ENCODE measurements at regions not wholly inside any gene's neighbourhood (a gene's known extent, or its start where the extent isn't known, plus 50 kb on each side); places are given as distances from the start of the nearest gene placed in this dataset.

DNA sequence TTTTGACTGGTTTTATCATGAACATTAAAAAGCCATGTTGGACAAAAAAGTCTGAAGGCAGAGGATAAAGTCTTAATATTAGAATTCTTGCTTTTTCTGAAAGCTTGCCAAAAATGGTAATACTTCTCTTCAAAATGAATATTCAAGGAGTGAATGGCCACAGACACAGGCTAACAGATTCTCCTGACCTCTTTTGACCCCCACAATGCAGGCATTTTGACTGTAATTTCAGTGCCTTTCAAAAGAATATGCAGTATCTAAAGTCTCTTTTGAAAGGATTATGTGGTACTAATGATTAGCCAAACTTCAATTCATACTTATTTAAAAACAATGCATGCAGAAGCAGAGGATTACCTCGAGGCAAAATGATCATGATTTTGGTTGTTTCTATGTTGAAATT, 557.8 kb upstream of the GCFC2 start:
- TF ChIP-seq EZH2phosphoT487 (IDR thresholded peaks at IDR 0.05; ENCODE audit: low read length) (no peak), EZH2 (optimal IDR thresholded peaks at IDR 0.05; ENCODE audit: low read depth, low read length) (no peak)
- TF ChIP-seq, protein P1, sequence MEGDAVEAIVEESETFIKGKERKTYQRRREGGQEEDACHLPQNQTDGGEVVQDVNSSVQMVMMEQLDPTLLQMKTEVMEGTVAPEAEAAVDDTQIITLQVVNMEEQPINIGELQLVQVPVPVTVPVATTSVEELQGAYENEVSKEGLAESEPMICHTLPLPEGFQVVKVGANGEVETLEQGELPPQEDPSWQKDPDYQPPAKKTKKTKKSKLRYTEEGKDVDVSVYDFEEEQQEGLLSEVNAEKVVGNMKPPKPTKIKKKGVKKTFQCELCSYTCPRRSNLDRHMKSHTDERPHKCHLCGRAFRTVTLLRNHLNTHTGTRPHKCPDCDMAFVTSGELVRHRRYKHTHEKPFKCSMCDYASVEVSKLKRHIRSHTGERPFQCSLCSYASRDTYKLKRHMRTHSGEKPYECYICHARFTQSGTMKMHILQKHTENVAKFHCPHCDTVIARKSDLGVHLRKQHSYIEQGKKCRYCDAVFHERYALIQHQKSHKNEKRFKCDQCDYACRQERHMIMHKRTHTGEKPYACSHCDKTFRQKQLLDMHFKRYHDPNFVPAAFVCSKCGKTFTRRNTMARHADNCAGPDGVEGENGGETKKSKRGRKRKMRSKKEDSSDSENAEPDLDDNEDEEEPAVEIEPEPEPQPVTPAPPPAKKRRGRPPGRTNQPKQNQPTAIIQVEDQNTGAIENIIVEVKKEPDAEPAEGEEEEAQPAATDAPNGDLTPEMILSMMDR (IDR thresholded peaks at IDR 0.05; ENCODE audit: low read length), result no peak
- Histone ChIP-seq H3F3A (ENCODE audit: insufficient read depth, low read length) (no peaks in the 10 kb centered on the region), H3K27me3 (replicated peaks; ENCODE audit: insufficient read depth, low read length) (no peaks in the 10 kb centered on the region), H3K9ac (ENCODE audit: low read length) (no peak overlapping the region), H2AFZ (ENCODE audit: low read length) (no peak overlapping the region), H3K36me3 (replicated peaks; ENCODE audit: insufficient read depth, low read length) (no peaks in the 10 kb centered on the region), H3K27ac (ENCODE audit: low read length) (no peak overlapping the region), H4K20me1 (ENCODE audit: insufficient read depth, low read length) (no peaks in the 10 kb centered on the region), H3K4me1 (ENCODE audit: low read length) (no peaks in the 10 kb centered on the region), H3K79me2 (ENCODE audit: low read length) (no peaks in the 10 kb centered on the region), H3K4me3 (ENCODE audit: low read length) (no peak overlapping the region), H3K9me3 (replicated peaks; ENCODE audit: insufficient read depth, low read length) (no peaks in the 10 kb centered on the region), H3K4me2 (ENCODE audit: low read depth, low read length) (no peak overlapping the region), H3K9me2 (replicated peaks; ENCODE audit: insufficient read depth, low read length) (no peaks in the 10 kb centered on the region)
- no peak for DNase-seq

DNA sequence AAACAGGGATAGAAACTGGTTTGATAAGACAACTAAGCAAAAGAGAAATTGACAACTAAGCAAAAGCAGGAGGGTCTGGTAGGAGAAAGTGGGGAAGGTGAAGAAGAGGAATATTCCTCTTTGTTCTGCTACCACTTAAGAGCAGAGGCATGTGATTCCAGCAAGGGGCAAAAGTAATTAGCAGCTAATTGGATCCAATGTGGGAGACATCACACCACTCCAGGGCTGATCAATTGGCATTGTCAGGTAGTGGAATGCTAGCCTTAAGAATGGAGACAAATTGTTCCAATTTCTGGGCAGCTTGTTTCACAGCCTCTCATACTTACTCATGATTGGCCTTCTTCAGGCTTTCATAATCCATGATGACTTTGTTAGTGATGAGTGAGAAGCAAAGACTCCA, 547.1 kb upstream of the GCFC2 start:
- no peak for DNase-seq
- H3K27ac ChIP-seq (ENCODE audit: low read length), result no peak overlapping the region
- no peak overlapping the region for H3K4me3 ChIP-seq (ENCODE audit: low read length)
- H3K4me1 ChIP-seq (ENCODE audit: low read length), result no peaks in the 10 kb centered on the region
- TF ChIP-seq, protein P1 (IDR thresholded peaks at IDR 0.05; ENCODE audit: low read length), result no peak
- TF ChIP-seq EZH2 (optimal IDR thresholded peaks at IDR 0.05; ENCODE audit: low read depth, low read length) (no peak), EZH2phosphoT487 (IDR thresholded peaks at IDR 0.05; ENCODE audit: low read length) (no peak)
- H3K27me3 ChIP-seq (replicated peaks; ENCODE audit: insufficient read depth, low read length), result no peaks in the 10 kb centered on the region
- H3K4me2 ChIP-seq (ENCODE audit: low read depth, low read length), result no peak overlapping the region
- no peaks in the 10 kb centered on the region; the same call in 1 of the 2 replicates for H3K9me2 ChIP-seq (replicated peaks; ENCODE audit: insufficient read depth, low read length)
- H2AFZ ChIP-seq (ENCODE audit: low read length), result no peak overlapping the region
- no peaks in the 10 kb centered on the region for H3K36me3 ChIP-seq (replicated peaks; ENCODE audit: insufficient read depth, low read length)
- H3K9ac ChIP-seq (ENCODE audit: low read length), result no peak overlapping the region
- H4K20me1 ChIP-seq (ENCODE audit: insufficient read depth, low read length), result no peaks in the 10 kb centered on the region
- no peaks in the 10 kb centered on the region for H3K79me2 ChIP-seq (ENCODE audit: low read length)
- H3F3A ChIP-seq (ENCODE audit: insufficient read depth, low read length), result no peaks in the 10 kb centered on the region
- no peaks in the 10 kb centered on the region for H3K9me3 ChIP-seq (replicated peaks; ENCODE audit: insufficient read depth, low read length)

DNA sequence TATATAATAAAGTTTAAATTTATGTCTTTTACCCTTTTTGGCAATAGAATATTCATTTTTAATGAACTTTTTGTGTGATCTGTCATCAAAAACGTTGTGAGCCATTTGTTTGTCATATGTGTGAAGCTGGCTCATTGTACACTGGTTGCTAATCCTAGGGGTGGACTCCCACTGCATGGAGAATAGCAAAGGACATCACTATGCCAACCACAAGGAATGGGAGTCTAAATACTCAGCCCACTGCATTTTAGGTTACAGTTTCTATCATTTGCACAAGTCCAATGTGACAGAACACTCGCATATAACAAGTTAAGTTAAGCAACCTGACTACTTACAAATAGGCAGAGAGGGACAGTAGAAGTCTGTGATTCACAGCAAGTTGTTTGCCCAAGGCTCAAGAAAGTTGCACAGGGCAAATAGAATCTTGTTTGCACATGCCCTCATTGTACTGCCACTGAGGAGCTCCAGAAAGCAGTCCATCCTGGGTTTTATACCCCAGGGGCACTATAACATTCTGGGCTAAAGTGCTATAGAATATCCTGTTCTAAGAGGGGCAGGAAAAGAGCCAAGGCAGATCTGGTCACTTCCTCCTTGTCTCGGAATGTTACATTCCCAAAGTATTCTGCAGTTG, 545.9 kb upstream of the GCFC2 start:
- no peak overlapping the region for H3K9ac ChIP-seq (ENCODE audit: low read length)

More for the DNA sequence above, 545.9 kb upstream of the GCFC2 start:
- H3K36me3 ChIP-seq (replicated peaks; ENCODE audit: insufficient read depth, low read length), result no peaks in the 10 kb centered on the region
- TF ChIP-seq EZH2 (optimal IDR thresholded peaks at IDR 0.05; ENCODE audit: low read depth, low read length) (no peak), EZH2phosphoT487 (IDR thresholded peaks at IDR 0.05; ENCODE audit: low read length) (no peak)
- TF ChIP-seq, protein P1 (IDR thresholded peaks at IDR 0.05; ENCODE audit: low read length), result no peak
- no peaks in the 10 kb centered on the region for H4K20me1 ChIP-seq (ENCODE audit: insufficient read depth, low read length)
- H3K9me2 ChIP-seq (replicated peaks; ENCODE audit: insufficient read depth, low read length), result no peaks in the 10 kb centered on the region; the same call in 1 of the 2 replicates
- no peaks in the 10 kb centered on the region for H3F3A ChIP-seq (ENCODE audit: insufficient read depth, low read length)
- no peak overlapping the region for H3K4me3 ChIP-seq (ENCODE audit: low read length)
- H3K79me2 ChIP-seq (ENCODE audit: low read length), result no peaks in the 10 kb centered on the region
- H3K9me3 ChIP-seq (replicated peaks; ENCODE audit: insufficient read depth, low read length), result no peaks in the 10 kb centered on the region
- no peak overlapping the region for H3K4me2 ChIP-seq (ENCODE audit: low read depth, low read length)
- no peaks in the 10 kb centered on the region for H3K4me1 ChIP-seq (ENCODE audit: low read length)
- DNase-seq, result no peak
- H3K27me3 ChIP-seq (replicated peaks; ENCODE audit: insufficient read depth, low read length), result no peaks in the 10 kb centered on the region
- H3K27ac ChIP-seq (ENCODE audit: low read length), result no peak overlapping the region
- no peak overlapping the region for H2AFZ ChIP-seq (ENCODE audit: low read length)
